Fibroblast of lung (primary cell): ENCODE measurements at regions not wholly inside any gene's neighbourhood (a gene's known extent, or its start where the extent isn't known, plus 50 kb on each side); places are given as distances from the start of the nearest gene placed in this dataset.

Experiments
- DNase-seq, 2 donors: peaks; one replicate each; pipeline versions ENCODE4 v3.0.0 to v3.0.0-alpha.2; 2010; ENCODE audit warnings: low read depth in 2 of 2
- H2AFZ ChIP-seq: 2 replicates; pipeline ENCODE4 v1.5.1; 2012; ENCODE audit warnings: low read length, control low read depth, inconsistent platforms
- H3K27ac ChIP-seq: 2 replicates; pipeline ENCODE4 v1.5.1; 2011; ENCODE audit warnings: low read length, control low read depth; ENCODE audit not compliant: insufficient read depth
- H3K27me3 ChIP-seq: 2 replicates; pipeline ENCODE4 v1.5.1; 2011; ENCODE audit warnings: mild to moderate bottlenecking, low read length; ENCODE audit not compliant: control insufficient read depth, insufficient read depth
- H3K36me3 ChIP-seq: 2 replicates; pipeline ENCODE4 v1.5.1; 2011; ENCODE audit warnings: low read length; ENCODE audit not compliant: control insufficient read depth, insufficient read depth
- H3K4me1 ChIP-seq: 2 replicates; pipeline ENCODE4 v1.5.1; 2011; ENCODE audit warnings: low read length; ENCODE audit not compliant: control insufficient read depth, insufficient read depth; ENCODE audit errors: extremely low read depth
- H3K4me2 ChIP-seq: 2 replicates; pipeline ENCODE4 v1.5.1; 2011; ENCODE audit warnings: low read length, control low read depth; ENCODE audit not compliant: insufficient read depth; ENCODE audit errors: extremely low read depth
- H3K4me3 ChIP-seq, 4 experiments: fragments of 200-600 bp in 1 of 4; sonication (generic) in 1 of 4; replicated peaks in 1 of 4; 2 replicates each; pipeline ENCODE4 v1.5.1; 2011 to 2016; ENCODE audit warnings: low read length in 4 of 4, low read depth in 3 of 4, mild to moderate bottlenecking in 3 of 4, control low read depth in 2 of 4, inconsistent platforms in 1 of 4, mixed read lengths in 1 of 4; ENCODE audit not compliant: insufficient read depth in 1 of 4; ENCODE audit errors: control extremely low read depth in 1 of 4
- H3K79me2 ChIP-seq: 2 replicates; pipeline ENCODE4 v1.5.1; 2012; ENCODE audit warnings: mild to moderate bottlenecking, low read length, inconsistent platforms; ENCODE audit not compliant: control insufficient read depth, insufficient read depth
- H3K9ac ChIP-seq: 2 replicates; pipeline ENCODE4 v1.5.1; 2011; ENCODE audit warnings: mild to moderate bottlenecking, low read length, control low read depth; ENCODE audit not compliant: insufficient read depth
- H3K9me3 ChIP-seq: 2 replicates; pipeline ENCODE4 v1.5.1; 2012; ENCODE audit warnings: low read depth, low read length; ENCODE audit not compliant: control insufficient read depth, insufficient read depth
- H4K20me1 ChIP-seq: 2 replicates; pipeline ENCODE4 v1.5.1; 2011; ENCODE audit warnings: low read length; ENCODE audit not compliant: control insufficient read depth, insufficient read depth; ENCODE audit errors: extremely low read depth
- EZH2 ChIP-seq: IDR thresholded peaks from 2 replicates; pipeline ENCODE4 v1.5.1; 2012; ENCODE audit warnings: low read length, control low read depth, mild to moderate bottlenecking; ENCODE audit errors: missing control alignments
- TF ChIP-seq, protein P1 (sequence below), 2 donors: IDR thresholded peaks in 1 of 2; conservative IDR thresholded peaks in 1 of 2; 1 replicate in 1 of 2; 2 replicates in 1 of 2; pipeline ENCODE4 v1.5.1; 2011 to 2012; ENCODE audit warnings: low read length in 2 of 2, control low read depth in 1 of 2, inconsistent platforms in 1 of 2, low read depth in 1 of 2, mild to moderate bottlenecking in 1 of 2

DNA sequence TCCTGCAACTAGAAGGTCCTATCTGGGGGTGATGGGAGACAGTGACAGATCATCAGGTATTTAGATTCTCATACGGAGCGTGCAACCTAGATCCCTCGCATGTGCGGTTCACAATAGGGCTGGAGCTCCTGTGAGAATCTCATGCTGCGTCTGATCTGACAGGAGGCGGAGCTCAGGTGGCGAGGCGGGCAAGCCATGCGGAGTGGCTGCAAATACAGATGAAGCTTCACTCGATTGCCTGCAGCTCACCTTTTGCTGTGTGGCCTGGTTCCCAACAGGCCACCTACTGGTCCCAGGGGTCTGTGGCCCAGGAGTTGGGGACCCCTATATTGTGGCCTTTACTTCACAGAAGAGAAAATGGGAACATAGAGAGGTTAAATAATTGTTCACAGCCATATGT is 200.4 kb downstream of the IRF8 start:
- Histone ChIP-seq H3K27me3 (peaks cover 2% of the 10 kb centered on the region), H3K9me3 (no peaks in the 10 kb centered on the region)

DNA sequence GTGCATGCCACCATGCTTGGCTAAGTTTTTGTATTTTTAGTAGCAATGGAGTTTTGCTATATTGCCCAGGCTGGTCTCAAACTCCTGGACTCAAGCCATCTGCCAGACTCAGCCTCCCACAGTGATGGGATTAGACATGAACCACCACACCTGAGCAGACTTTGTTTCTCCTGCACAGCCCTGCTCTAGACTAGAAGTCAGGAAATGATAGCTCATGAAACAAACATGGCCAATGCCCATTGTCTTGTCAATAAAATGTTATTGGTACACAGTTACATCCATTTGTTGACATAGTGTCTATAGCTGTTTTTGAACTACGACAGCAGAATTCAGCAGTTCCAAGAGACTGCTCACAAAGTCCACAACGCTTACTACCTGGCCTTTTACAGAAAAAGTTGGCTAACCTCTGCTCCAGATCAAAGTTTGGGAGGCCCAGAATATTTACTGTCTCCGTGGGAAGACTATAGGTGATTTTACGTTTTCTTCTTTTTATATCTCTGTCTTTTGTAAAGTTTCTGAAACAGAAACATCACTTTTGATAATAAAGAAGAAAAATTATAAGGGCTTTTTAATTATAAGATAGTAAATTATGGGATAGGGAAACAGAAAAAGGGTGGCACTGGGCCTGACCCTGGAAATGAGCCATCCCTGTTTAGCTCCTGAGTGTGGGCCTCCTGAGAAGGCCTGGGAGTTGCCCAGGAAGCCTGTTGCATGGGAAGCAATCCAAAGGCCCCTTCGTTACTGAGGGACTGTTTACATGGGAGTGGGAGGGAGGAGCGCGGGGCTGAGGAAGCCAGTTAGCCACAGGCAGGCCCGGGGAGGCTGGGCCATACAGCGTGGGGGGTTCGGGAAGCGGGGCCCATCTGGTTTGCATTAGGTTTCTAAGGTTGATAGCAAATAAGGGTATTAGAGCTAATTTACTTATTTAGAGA is 201.5 kb downstream of the IRF8 start:
- no peaks in the 10 kb centered on the region for H4K20me1 ChIP-seq
- peak; percentile 20 to 59 for DNase-seq
- H3K4me2 ChIP-seq: peak overlapping the region; percentile 8
- H3K9me3 ChIP-seq: no peaks in the 10 kb centered on the region
- H3K9ac ChIP-seq: no peak overlapping the region
- TF ChIP-seq, protein P1, sequence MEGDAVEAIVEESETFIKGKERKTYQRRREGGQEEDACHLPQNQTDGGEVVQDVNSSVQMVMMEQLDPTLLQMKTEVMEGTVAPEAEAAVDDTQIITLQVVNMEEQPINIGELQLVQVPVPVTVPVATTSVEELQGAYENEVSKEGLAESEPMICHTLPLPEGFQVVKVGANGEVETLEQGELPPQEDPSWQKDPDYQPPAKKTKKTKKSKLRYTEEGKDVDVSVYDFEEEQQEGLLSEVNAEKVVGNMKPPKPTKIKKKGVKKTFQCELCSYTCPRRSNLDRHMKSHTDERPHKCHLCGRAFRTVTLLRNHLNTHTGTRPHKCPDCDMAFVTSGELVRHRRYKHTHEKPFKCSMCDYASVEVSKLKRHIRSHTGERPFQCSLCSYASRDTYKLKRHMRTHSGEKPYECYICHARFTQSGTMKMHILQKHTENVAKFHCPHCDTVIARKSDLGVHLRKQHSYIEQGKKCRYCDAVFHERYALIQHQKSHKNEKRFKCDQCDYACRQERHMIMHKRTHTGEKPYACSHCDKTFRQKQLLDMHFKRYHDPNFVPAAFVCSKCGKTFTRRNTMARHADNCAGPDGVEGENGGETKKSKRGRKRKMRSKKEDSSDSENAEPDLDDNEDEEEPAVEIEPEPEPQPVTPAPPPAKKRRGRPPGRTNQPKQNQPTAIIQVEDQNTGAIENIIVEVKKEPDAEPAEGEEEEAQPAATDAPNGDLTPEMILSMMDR (conservative IDR thresholded peaks at IDR 0.05 in 1 of 2, IDR thresholded peaks at IDR 0.05 in 1 of 2; ENCODE audit: low read depth in 1 of 2, low read length in 2 of 2): no peak
- TF ChIP-seq EZH2: no peak
- no peak overlapping the region for H3K4me3 ChIP-seq
- peaks cover 4% of the 10 kb centered on the region for H3K27me3 ChIP-seq
- H3K4me1 ChIP-seq: no peaks in the 10 kb centered on the region
- no peak overlapping the region for H3K27ac ChIP-seq
- no peak overlapping the region for H2AFZ ChIP-seq
- H3K36me3 ChIP-seq: no peaks in the 10 kb centered on the region
- no peaks in the 10 kb centered on the region for H3K79me2 ChIP-seq

More for the DNA sequence above, 200.4 kb downstream of the IRF8 start:
- Histone ChIP-seq H2AFZ (no peak overlapping the region), H3K27ac (no peak overlapping the region), H3K79me2 (no peaks in the 10 kb centered on the region), H3K36me3 (no peaks in the 10 kb centered on the region), H3K9ac (no peak overlapping the region), H3K4me1 (no peaks in the 10 kb centered on the region), H4K20me1 (no peaks in the 10 kb centered on the region), H3K4me3 (no peak overlapping the region), H3K4me2 (no peak overlapping the region)
- no peak for DNase-seq
- TF ChIP-seq, protein P1 (conservative IDR thresholded peaks at IDR 0.05 in 1 of 2, IDR thresholded peaks at IDR 0.05 in 1 of 2; ENCODE audit: low read depth in 1 of 2, low read length in 2 of 2): no peak
- TF ChIP-seq EZH2: no peak

DNA sequence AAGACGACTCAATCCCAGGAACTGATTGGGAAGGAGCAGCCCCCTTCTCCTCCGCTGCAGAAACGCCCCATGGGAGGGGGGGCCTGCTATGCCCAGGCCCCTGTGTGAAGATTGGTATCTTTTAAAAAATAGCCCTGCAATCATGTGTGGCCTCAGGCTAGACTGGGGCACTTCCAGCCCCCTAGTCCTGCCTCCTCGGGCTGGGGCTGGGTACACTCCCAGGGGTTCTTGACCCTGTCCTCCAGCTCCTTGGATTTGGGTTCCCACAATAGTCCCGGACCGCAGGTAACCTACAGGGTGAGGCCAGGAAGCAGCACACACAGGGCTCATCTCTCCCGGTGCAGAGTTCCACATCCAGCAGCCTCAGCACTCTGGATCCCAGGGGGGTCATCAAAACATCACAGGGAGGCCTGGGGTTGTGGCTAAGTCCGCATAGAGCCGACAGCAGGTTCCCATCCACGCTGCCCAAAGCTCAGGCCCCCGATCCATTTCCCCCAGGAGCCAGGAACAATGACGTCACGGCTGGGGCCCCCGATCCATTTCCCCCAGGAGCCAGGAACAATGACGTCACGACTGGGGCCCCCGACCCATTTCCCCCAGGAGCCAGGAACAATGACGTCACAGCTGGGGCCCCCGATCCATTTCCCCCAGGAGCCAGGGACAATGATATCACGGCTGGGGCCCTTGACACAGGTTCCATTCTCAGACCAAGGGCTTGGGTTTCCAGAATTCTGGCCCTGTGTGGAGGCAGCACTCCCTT is 202.4 kb downstream of the IRF8 start:
- Histone ChIP-seq H3K79me2 (no peaks in the 10 kb centered on the region), H3K4me2 (peak overlapping the region; percentile 8), H3K36me3 (no peaks in the 10 kb centered on the region), H3K27me3 (peaks cover 4% of the 10 kb centered on the region), H2AFZ (no peak overlapping the region), H3K27ac (no peak overlapping the region), H4K20me1 (no peaks in the 10 kb centered on the region), H3K4me3 (no peak overlapping the region), H3K9ac (no peak overlapping the region), H3K4me1 (no peaks in the 10 kb centered on the region), H3K9me3 (no peaks in the 10 kb centered on the region)
- TF ChIP-seq, protein P1 (conservative IDR thresholded peaks at IDR 0.05 in 1 of 2, IDR thresholded peaks at IDR 0.05 in 1 of 2; ENCODE audit: low read depth in 1 of 2, low read length in 2 of 2): no peak
- no peak for TF ChIP-seq EZH2
- DNase-seq: no peak
